ENCODE measurements at regions not wholly inside any gene's neighbourhood (a gene's known extent, or its start where the extent isn't known, plus 50 kb on each side); places are given as distances from the start of the nearest gene placed in this dataset.

- H3K4me2 ChIP-seq (ENCODE audit: control insufficient read depth, insufficient read depth), result no peak overlapping the region
- DNase-seq (ENCODE audit: low read depth, low spot score) (no peak), FAIRE-seq (no peak), ATAC-seq (no peak)
- ChIA-PET RAD21 (ENCODE audit: unreplicated experiment) (no interaction called here), CTCF (no interaction called here), POLR2A (interaction anchor here (0.6 kb wide), 1 partner anchor 47 kb away, joined by 4 read pairs; no protein-coding TSS in a partner anchor), SMC1A (ENCODE audit: uncharacterized antibody, unreplicated experiment) (interaction anchor here (0.6 kb wide), 1 partner anchor 36 kb away, joined by 4 read pairs; no protein-coding TSS in a partner anchor)
- in situ Hi-C loops (cut with MboI), result no loop called here
- H3K27ac ChIP-seq (ENCODE audit: control insufficient read depth, insufficient read depth), result no peak overlapping the region
- no peak overlapping the region for H3K4me3 ChIP-seq
- BruUV-seq (replicated peaks), result no TSS peak
- no peaks in the 10 kb centered on the region for H3K36me3 ChIP-seq (ENCODE audit: control insufficient read depth in 2 of 2, insufficient read depth in 2 of 2, low read length in 1 of 2)
- no peaks in the 10 kb centered on the region for H3K4me1 ChIP-seq (ENCODE audit: control insufficient read depth, insufficient read depth, low read length)
- peaks cover under 1 to 3% of the 10 kb centered on the region in 2 experiments; a peak in 2 of 4 replicates for H3K27me3 ChIP-seq (replicated peaks in 1 of 2; ENCODE audit: control insufficient read depth in 2 of 2, insufficient read depth in 2 of 2, low read length in 1 of 2)
- H2AFZ ChIP-seq (ENCODE audit: control insufficient read depth, low read depth, low read length), result no peak overlapping the region
- intact Hi-C loops (cut with micrococcal nuclease; ENCODE audit: unreplicated experiment), result no loop called here
- no peaks in the 10 kb centered on the region for H4K20me1 ChIP-seq (ENCODE audit: control insufficient read depth, insufficient read depth)
- no peak overlapping the region for H3K9ac ChIP-seq (ENCODE audit: control insufficient read depth, insufficient read depth, low read length)
- no peaks in the 10 kb centered on the region for H3K9me3 ChIP-seq (replicated peaks; ENCODE audit: control insufficient read depth, insufficient read depth, low read length)
- no peaks in the 10 kb centered on the region for H3K79me2 ChIP-seq (ENCODE audit: control insufficient read depth, insufficient read depth, low read length)
- WGBS (ENCODE audit: insufficient coverage, insufficient replicate concordance, low lambda C conversion rate, missing lambda C conversion rate), result 44% methylated on average over 6 of the region's 6 CpGs
- TF ChIP-seq RUNX3 (IDR thresholded peaks at IDR 0.05; ENCODE audit: low read length) (no peak), HCFC1 (IDR thresholded peaks at IDR 0.05; ENCODE audit: low read length) (no peak), EED (IDR thresholded peaks at IDR 0.05; ENCODE audit: low read depth) (no peak), TCF3 (IDR thresholded peaks at IDR 0.05; ENCODE audit: borderline replicate concordance, insufficient read depth, low read depth, low read length) (no peak), POLR2A (IDR thresholded peaks at IDR 0.05; ENCODE audit: low read depth, low read length) (no peak), CEBPB (IDR thresholded peaks at IDR 0.05; ENCODE audit: borderline replicate concordance in 1 of 2, low read depth in 2 of 2, low read length in 2 of 2) (no peak), MYC (IDR thresholded peaks at IDR 0.05; ENCODE audit: insufficient read depth, insufficient read length, insufficient replicate concordance, low read length, severe bottlenecking) (no peak), USF1 (IDR thresholded peaks at IDR 0.05; ENCODE audit: borderline replicate concordance, extremely low read length, insufficient read depth, low read depth, low read length) (no peak), ZNF207 (IDR thresholded peaks at IDR 0.05; ENCODE audit: borderline replicate concordance) (no peak), BCLAF1 (IDR thresholded peaks at IDR 0.05) (no peak), TAF1 (IDR thresholded peaks at IDR 0.05; ENCODE audit: borderline replicate concordance, low read depth, low read length) (no peak), SKIL (IDR thresholded peaks at IDR 0.05; ENCODE audit: low read depth, poor library complexity, severe bottlenecking) (no peak), MEF2B (IDR thresholded peaks at IDR 0.05; ENCODE audit: partially characterized antibody, poor library complexity, severe bottlenecking) (no peak)
Measured at GRCh38 chr5:135100431-135100830, 66.4 kb upstream of the PITX1 start.
